Hepatocyte (in vitro differentiated cells): ENCODE measurements at regions not wholly inside any gene's neighbourhood (a gene's known extent, or its start where the extent isn't known, plus 50 kb on each side); places are given as distances from the start of the nearest gene placed in this dataset.

Experiments
- DNase-seq: peaks from one replicate; pipeline ENCODE4 v3.0.0-alpha.2; 2016; ENCODE audit warnings: low spot score
- H2AFZ ChIP-seq: fragments of 200-600 bp; sonication (generic); 2 replicates; pipeline ENCODE4 v1.6.0; 2016; ENCODE audit warnings: antibody characterized with exemption, mild to moderate bottlenecking
- H3K27ac ChIP-seq: fragments of 200-600 bp; sonication (generic); 2 replicates; pipeline ENCODE4 v1.5.1; 2016; ENCODE audit warnings: mild to moderate bottlenecking
- H3K27me3 ChIP-seq: fragments of 200-600 bp; sonication (generic); 2 replicates; pipeline ENCODE4 v1.6.1; 2016
- H3K36me3 ChIP-seq: fragments of 200-600 bp; sonication (generic); replicated peaks from 2 replicates; pipeline ENCODE4 v1.5.1; 2016; ENCODE audit warnings: low read depth; ENCODE audit not compliant: insufficient read depth
- H3K4me1 ChIP-seq: fragments of 200-600 bp; sonication (generic); 2 replicates; pipeline ENCODE4 v1.5.1; 2016; ENCODE audit warnings: mild to moderate bottlenecking, moderate library complexity; ENCODE audit not compliant: insufficient read depth
- H3K4me2 ChIP-seq: fragments of 200-600 bp; sonication (generic); 2 replicates; pipeline ENCODE4 v1.6.0; 2016
- H3K4me3 ChIP-seq: fragments of 200-600 bp; sonication (generic); 2 replicates; pipeline ENCODE4 v1.5.1; 2016; ENCODE audit warnings: mild to moderate bottlenecking
- H3K79me2 ChIP-seq: fragments of 200-600 bp; sonication (generic); 2 replicates; pipeline ENCODE4 v1.6.0; 2017; ENCODE audit warnings: mild to moderate bottlenecking
- H3K9me2 ChIP-seq: fragments of 200-600 bp; sonication (generic); replicated peaks from 2 replicates; pipeline ENCODE4 v1.6.0; 2017; ENCODE audit warnings: mild to moderate bottlenecking; ENCODE audit not compliant: insufficient read depth
- H3K9me3 ChIP-seq: fragments of 200-600 bp; sonication (generic); 2 replicates; pipeline ENCODE4 v1.5.1; 2016; ENCODE audit warnings: low read depth, mild to moderate bottlenecking
- H4K20me1 ChIP-seq: fragments of 200-600 bp; sonication (generic); 2 replicates; pipeline ENCODE4 v1.6.0; 2016; ENCODE audit warnings: mild to moderate bottlenecking; ENCODE audit not compliant: insufficient read depth, poor library complexity, severe bottlenecking
- CTCF ChIP-seq: fragments of 200-600 bp; sonication (generic); IDR thresholded peaks from 2 replicates; pipeline ENCODE4 v1.5.1; 2016; ENCODE audit warnings: antibody characterized with exemption, mild to moderate bottlenecking; ENCODE audit not compliant: poor library complexity
- EZH2 ChIP-seq: fragments of 200-600 bp; sonication (generic); IDR thresholded peaks from 2 replicates; pipeline ENCODE4 v1.6.1; 2016; ENCODE audit warnings: antibody characterized with exemption, mild to moderate bottlenecking, borderline replicate concordance
- EZH2phosphoT487 ChIP-seq: fragments of 200-600 bp; sonication (generic); IDR thresholded peaks from one replicate; pipeline ENCODE4 v1.6.1; 2018; ENCODE audit warnings: antibody characterized with exemption, mild to moderate bottlenecking, low read depth, moderate library complexity; ENCODE audit not compliant: unreplicated experiment, severe bottlenecking
- WGBS: methylation state at CpG from one replicate; pipeline ENCODE4 v1.1.6; 2016; ENCODE audit warnings: low lambda C conversion rate; ENCODE audit errors: missing lambda C conversion rate; 5-methylcytosine and 5-hydroxymethylcytosine counted together

DNA sequence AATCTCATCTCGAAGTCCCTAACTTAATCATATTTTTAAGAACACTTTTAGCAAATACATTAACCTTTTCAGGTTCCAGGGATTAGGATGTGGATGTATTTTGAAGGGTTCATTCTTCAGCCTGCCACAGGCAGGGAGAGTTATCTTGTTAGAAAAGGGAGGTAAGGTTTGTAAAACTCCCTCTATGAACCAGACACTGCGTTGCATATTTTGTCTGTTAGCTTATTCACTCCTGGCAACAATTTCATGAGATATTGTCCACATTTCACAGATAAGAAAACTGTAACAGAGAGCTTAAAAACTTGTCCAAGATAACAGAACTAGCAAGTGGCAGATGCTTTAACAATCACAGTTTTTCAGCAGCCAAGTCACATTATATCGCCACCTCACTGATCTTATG lies 155.4 kb downstream of the DIPK2A start:
- Histone ChIP-seq H3K4me2 (no peak overlapping the region), H3K79me2 (no peaks in the 10 kb centered on the region), H3K4me1 (peaks cover 9% of the 10 kb centered on the region), H2AFZ (no peak overlapping the region), H3K9me3 (no peaks in the 10 kb centered on the region), H3K9me2 (no peaks in the 10 kb centered on the region), H3K36me3 (no peaks in the 10 kb centered on the region), H4K20me1 (no peaks in the 10 kb centered on the region), H3K27ac (peak overlapping the region; percentile 11), H3K4me3 (no peak overlapping the region), H3K27me3 (no peaks in the 10 kb centered on the region)
- 74% methylated on average over 3 of the region's 3 CpGs for WGBS
- TF ChIP-seq EZH2phosphoT487: no peak
- TF ChIP-seq CTCF: no peak
- no peak for TF ChIP-seq EZH2
- DNase-seq: no peak

GRCh38 chr3:144127700-144128099 lies 156.1 kb downstream of the DIPK2A start:
- Histone ChIP-seq H3K4me3 (no peak overlapping the region), H4K20me1 (no peaks in the 10 kb centered on the region), H3K4me1 (peaks cover 9% of the 10 kb centered on the region), H3K4me2 (no peak overlapping the region), H3K79me2 (no peaks in the 10 kb centered on the region), H3K27me3 (no peaks in the 10 kb centered on the region), H3K36me3 (no peaks in the 10 kb centered on the region), H2AFZ (no peak overlapping the region), H3K9me2 (no peaks in the 10 kb centered on the region), H3K27ac (peak overlapping the region; percentile 11), H3K9me3 (no peaks in the 10 kb centered on the region)
- no peak for TF ChIP-seq EZH2phosphoT487
- DNase-seq: no peak
- 74% methylated on average over 2 of the region's 2 CpGs for WGBS

GRCh38 chr3:144128108-144128892 lies 156.7 kb downstream of the DIPK2A start:
- Histone ChIP-seq H3K9me2 (no peaks in the 10 kb centered on the region), H3K79me2 (no peaks in the 10 kb centered on the region), H2AFZ (no peak overlapping the region), H3K27me3 (no peaks in the 10 kb centered on the region), H3K36me3 (no peaks in the 10 kb centered on the region), H3K4me3 (no peak overlapping the region), H3K9me3 (no peaks in the 10 kb centered on the region), H4K20me1 (no peaks in the 10 kb centered on the region), H3K4me2 (no peak overlapping the region), H3K4me1 (peaks cover 9% of the 10 kb centered on the region), H3K27ac (no peak overlapping the region)
- no peak for DNase-seq
- 43% methylated on average over 6 of the region's 6 CpGs for WGBS
- TF ChIP-seq EZH2phosphoT487 (no peak), EZH2 (no peak), CTCF (no peak)

GRCh38 chr3:144129536-144130214 lies 158.1 kb downstream of the DIPK2A start:
- Histone ChIP-seq H3K27ac (no peak overlapping the region), H2AFZ (no peak overlapping the region), H3K4me1 (peaks cover 9% of the 10 kb centered on the region), H3K9me2 (no peaks in the 10 kb centered on the region), H3K4me2 (no peak overlapping the region), H4K20me1 (no peaks in the 10 kb centered on the region), H3K27me3 (no peaks in the 10 kb centered on the region), H3K9me3 (no peaks in the 10 kb centered on the region), H3K4me3 (no peak overlapping the region), H3K36me3 (no peaks in the 10 kb centered on the region), H3K79me2 (no peaks in the 10 kb centered on the region)
- no peak for DNase-seq
- 96% methylated on average over 6 of the region's 6 CpGs for WGBS
- TF ChIP-seq EZH2: no peak
- no peak for TF ChIP-seq CTCF
- TF ChIP-seq EZH2phosphoT487: no peak
